ENCODE measurements at regions not wholly inside any gene's neighbourhood (a gene's known extent, or its start where the extent isn't known, plus 50 kb on each side); places are given as distances from the start of the nearest gene placed in this dataset.

- TF ChIP-seq GABPA (IDR thresholded peaks at IDR 0.05; ENCODE audit: low read depth) (no peak), JUND (IDR thresholded peaks at IDR 0.05; ENCODE audit: low read depth, low read length) (no peak), ZBTB40 (IDR thresholded peaks at IDR 0.05; ENCODE audit: borderline replicate concordance) (no peak), POLR2AphosphoS5 (IDR thresholded peaks at IDR 0.05; ENCODE audit: low read length) (no peak), ZNF274 (IDR thresholded peaks at IDR 0.05; ENCODE audit: insufficient read depth, insufficient read length) (no peak), SP1 (IDR thresholded peaks at IDR 0.05; ENCODE audit: low read depth, low read length) (no peak), REST (IDR thresholded peaks at IDR 0.05; ENCODE audit: low read depth, low read length) (no peak), POLR2A (IDR thresholded peaks at IDR 0.05; ENCODE audit: low read depth, low read length) (no peak), CTCF (IDR thresholded peaks at IDR 0.05 in 2 of 3, conservative IDR thresholded peaks at IDR 0.05 in 1 of 3; ENCODE audit: control insufficient read depth in 2 of 3, extremely low read depth in 1 of 3, insufficient read depth in 1 of 3, low read depth in 3 of 3, low read length in 3 of 3) (no peak), ZZZ3 (IDR thresholded peaks at IDR 0.05; ENCODE audit: control insufficient read depth, insufficient read length, low read depth) (no peak)
Measured at GRCh38 chrX:112536544-112536943, 143.2 kb downstream of the LHFPL1 start.

All from GM12878 (cell line).